HG02981 (cell line): ENCODE measurements at regions not wholly inside any gene's neighbourhood (a gene's known extent, or its start where the extent isn't known, plus 50 kb on each side); places are given as distances from the start of the nearest gene placed in this dataset.
"Not testable (repeated sequence)": the region's sequence is repeated elsewhere in the genome, so short reads cannot be mapped to it uniquely, and the experiment has no call there.

Experiments
- ATAC-seq: cut with Tn5 transposase; IDR thresholded peaks from one replicate; pipeline ENCODE4 v1.9.1; 2021; ENCODE audit warnings: mild to moderate bottlenecking, moderate library complexity; ENCODE audit not compliant: unreplicated experiment

DNA sequence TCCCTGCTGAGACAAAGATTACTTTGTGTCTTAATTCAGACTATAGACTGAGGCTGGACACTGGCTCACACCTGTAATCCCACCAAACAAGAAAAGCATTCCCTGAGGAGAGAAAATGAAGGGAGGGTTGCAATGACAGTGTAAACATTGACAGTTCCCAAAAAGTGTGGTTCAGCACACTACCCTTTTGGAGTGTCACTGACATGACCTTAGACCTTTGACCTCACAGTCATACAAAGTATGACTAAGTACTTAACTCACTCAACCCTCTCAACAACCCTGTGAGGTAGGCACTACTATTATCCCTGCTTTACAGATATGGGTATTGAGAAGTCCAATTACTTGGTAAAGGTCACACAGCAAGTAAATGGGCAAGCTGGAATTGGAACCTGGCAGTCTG lies 341.7 kb downstream of the LRRC3B start:
- no peak for ATAC-seq

DNA sequence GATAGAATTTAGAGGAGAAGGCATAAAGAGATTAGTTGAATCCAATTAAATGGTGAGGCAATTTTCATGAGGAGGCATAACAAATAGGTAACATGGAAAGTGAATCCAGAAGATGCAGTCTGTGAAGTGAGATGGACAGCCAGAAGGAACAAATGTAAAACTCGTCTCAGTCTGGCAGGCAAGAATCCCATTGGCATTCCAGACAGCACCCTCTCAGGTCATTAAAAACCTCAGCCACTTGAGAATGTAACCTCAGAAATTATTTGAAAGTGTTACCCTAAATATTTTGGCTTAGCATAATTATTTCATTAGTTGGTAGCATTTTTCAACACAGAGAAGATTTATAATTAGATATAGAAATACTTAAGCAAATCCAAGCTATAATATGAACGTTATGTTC lies 342.3 kb downstream of the LRRC3B start:
- no peak for ATAC-seq

DNA sequence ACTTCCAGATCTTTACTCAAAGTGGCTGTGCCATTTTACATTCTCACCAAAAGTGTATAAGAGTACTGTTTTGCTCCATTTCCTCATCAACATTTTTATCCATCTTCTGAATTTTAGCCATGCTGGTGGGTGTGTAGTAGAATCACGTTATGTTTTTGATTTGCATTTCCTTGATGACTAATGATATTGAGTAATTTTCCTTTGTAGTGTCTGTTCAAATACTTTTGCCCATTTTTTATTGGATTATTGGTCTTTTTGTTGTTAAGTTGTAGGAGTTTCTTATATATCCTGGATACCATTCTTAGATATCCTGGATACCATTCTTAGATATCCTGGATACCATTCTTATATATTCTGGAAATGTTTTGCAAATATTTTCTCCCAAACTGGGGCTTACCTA lies 344.9 kb downstream of the LRRC3B start:
- no peak for ATAC-seq

DNA sequence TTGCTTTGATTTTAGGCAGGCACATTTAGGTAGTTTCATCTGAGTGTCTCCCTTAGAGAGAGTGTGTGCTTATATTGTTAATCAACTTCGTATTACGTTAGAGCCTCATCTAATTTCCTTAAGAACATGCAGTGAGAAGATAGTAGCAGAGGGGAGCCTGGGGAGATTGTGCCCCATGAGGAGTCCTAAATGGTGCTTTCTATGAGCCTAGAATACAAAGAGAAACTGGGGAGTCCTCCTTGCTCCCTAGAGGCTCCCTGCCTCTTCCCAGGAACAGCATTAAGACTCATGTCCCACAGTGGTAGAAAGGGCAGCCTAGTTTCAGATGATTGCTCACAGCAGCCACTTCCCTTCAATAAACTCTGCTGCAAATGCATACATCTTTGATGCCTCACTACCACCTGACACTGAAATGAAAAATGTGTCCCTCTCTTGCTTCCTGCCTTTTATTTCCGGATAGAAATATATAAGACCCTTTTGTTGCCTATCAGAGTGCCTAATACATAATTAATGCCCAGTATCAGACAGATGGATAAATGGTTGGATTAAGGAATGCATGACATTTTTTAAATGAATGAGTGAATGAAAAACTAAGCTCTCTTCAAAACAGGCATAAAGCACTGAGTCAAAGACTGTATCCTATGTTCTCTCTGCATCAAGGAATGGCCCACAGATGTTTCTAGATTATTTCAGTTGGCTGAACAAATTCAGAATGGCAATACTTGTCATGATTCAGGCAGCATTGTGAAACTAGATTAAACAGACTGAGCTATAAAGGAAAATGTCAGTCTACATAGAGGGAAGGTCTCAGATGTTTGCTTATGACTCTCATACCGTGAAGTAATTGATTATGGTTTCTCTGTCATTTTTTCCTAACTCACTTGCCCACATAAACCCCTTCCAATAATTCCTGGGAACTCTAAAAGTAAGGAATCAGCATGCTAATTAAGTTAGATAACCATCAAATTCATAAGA lies 362.1 kb downstream of the LRRC3B start:
- no peak for ATAC-seq

DNA sequence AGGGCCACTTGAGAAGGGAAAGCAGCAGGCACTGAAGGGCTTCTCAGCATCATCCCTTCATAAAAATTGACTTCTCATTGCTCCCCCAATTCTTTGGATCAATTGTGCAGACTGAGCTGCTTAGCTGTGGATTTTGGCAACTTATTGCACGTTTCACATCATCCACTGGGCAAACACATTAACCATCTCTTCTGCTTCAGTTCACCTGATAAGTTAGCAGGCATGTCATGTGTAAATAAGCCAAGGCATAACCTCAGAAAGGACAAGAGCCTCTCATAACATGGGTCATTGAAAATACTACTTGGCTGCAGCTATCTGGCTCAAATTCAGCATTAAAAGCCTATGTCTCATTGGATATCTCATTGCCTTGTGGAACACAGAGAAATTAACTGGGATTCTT lies 366.5 kb downstream of the LRRC3B start:
- ATAC-seq = no peak

DNA sequence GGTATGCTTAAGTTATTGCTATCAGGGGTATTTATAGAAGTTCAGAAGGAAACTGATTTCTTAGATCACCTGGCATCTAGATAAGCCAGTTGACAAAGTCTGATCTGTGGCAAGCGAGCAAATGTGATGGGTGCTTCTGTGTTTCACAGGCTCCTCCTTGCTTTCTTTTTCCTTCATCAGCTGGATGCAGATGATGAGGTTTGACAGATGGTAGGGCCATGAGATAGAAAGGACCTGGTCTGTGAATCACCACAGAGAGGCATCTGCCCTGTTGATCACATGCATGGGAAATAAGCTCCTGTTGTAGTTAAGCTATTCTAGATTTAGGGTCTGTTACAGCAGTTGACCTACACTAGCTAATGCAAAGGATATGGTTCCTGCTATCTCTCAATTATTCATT lies 372.0 kb downstream of the NEK10 start:
- ATAC-seq = no peak

DNA sequence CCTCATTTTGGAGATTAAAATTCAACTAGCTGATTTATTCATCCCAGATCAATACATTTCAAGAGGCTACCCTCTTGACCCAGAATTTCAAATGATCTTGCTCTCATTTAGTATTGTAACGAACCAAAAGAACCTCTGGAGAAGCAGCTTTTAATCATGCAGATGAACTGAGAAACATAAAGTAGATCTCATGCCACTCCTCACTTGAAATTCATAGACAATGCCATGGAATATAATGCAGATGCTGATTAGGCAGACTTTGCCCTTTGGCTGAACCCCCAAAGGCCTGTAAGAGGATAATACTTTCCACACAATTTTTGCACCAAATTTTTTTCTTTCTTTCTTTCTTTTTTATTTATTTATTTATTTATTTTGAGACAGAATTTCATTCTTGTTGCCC lies 358.3 kb downstream of the NEK10 start:
- ATAC-seq = no peak

DNA sequence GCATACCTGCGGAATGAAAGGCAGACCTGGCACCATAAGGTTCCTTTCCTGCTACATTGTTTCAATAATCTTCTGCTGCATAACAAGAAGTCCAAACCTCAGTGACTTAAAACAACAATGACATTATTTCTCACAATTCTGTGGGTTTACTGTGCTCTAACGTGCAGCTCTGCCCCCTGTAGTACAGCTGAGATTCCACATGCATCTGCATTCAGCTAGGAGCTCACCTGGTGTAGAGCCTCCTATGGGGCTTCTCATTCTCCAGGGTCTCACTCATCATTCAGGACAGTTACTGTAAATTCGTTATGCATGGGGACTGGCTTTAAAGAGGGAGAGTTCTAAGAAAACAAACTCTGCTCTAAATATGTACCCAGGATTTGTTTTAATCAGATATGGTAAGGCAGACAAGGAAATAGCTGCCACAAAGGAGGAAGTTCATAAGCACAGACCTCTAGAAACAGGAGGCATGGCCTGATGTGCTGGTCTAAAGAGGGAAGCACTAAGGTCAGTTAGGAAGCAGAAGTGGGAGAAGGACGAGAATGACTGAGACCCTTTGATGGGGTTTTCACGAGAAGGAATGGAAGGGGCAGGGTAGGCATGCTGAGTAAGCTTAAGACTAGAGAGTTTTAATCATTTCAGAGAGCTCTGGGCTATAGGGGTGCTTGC lies 347.0 kb downstream of the NEK10 start:
- no peak for ATAC-seq

DNA sequence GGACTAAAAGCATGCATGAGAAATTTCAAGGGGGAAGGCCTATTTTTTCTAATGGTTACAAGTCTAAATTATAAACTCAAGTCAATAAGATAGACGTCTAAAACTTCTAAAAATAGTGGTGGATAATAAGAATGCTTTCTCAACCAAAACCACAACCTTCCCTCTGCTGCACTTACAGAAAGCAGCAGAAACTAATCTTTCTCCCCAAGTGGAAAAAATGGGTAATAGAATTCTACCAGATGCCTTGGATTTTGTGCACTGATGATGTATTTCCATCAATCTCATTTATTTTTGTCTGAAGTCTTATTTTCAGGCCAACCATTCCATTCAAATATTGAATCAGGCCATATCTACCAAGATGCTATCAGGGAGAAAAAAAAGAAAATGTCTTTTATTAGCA lies 344.7 kb downstream of the NEK10 start:
- no peak for ATAC-seq

DNA sequence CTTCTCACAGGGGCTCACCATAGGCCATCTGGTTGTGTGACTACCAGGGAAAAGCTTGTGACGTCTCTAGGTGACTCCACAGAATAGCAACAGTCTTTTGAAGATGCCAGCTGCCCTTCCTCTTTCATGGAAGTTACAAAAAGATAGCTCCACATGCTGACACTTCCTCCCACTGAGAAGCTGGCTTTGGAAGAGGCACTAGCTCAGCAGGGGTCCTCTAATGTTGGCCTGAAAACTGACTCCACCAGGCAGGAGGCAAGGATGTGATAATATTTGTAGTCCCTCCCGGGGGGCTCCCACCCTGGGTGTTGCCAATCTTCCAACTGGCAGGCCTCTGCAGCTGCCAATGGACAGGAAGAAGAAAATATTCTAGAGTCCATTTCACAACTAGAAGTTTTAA lies 343.5 kb downstream of the NEK10 start:
- no peak for ATAC-seq

DNA sequence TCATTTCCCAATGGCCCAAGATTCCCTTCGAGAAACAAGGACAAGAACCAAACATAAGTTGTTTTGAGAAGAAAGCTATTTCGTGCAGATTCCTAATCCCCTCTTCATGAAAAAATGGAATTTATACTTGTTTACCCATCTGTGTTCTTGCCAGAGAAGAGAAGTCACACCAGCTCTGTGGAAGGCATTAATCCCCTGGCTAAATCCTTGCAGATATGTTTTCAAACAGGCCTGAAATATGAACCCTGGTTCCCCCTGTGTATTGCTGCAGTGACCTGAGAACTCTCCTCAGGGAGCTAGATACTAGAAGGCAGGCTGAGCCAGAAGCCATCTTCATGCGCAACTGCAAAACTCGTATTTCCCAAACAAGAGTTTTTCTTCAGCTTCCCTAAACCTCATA lies 337.7 kb downstream of the NEK10 start:
- ATAC-seq = no peak

DNA sequence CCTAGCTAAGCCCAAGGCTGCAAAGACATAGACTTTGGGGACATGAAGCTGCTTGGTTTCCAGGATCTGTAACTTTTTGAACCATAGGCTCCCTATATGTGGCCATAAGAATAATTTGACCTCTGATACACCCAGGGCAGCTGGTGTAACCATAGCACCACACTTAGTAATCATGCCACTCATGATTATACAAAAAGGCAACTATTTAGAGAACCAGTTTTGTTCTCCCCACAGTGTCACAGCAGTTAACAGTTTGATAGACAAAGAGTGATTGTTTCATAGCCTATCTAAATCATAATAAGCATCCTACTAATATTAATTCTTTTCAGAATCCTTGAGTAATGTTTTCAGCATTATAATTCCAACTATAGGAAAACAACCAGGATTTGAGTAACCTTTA lies 334.9 kb downstream of the NEK10 start:
- ATAC-seq = no peak

DNA sequence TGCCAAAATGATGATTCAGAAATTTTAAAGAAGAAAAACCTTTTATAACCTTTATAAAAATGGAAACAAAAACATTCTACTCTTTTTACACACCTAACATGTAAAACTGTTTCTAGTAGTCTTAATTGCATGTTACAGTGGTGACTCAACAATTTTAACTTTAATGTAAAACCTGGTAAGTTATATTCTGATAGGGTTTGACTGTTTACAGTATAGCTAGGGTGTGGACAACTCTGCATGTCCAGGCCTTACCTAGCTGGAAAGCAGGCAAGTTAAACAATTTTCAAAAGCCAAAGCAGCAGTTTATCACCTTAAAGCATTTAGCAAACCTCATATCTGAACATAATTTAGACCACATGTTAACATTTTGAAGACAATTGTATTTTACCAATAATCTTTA lies 328.5 kb downstream of the NEK10 start:
- ATAC-seq = no peak

DNA sequence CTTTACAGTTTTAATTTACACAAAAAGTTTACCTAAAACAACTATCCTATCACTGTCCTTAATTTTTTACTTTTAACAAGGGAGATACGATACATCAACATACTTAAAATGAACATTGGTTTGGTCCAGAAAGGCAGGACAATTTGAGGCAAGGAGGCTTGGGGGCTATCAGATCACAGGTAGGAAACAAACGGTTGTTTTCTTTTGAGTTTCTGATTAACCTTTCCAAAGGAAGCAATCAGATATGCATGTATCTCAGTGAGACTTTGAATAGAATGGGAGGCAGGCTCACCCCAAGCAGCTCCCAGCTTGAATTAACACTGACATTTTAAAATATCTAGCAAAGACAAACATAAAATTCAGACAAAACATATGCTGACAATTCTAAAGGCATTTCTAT lies 326.6 kb downstream of the NEK10 start:
- not testable (repeated sequence) for ATAC-seq

DNA sequence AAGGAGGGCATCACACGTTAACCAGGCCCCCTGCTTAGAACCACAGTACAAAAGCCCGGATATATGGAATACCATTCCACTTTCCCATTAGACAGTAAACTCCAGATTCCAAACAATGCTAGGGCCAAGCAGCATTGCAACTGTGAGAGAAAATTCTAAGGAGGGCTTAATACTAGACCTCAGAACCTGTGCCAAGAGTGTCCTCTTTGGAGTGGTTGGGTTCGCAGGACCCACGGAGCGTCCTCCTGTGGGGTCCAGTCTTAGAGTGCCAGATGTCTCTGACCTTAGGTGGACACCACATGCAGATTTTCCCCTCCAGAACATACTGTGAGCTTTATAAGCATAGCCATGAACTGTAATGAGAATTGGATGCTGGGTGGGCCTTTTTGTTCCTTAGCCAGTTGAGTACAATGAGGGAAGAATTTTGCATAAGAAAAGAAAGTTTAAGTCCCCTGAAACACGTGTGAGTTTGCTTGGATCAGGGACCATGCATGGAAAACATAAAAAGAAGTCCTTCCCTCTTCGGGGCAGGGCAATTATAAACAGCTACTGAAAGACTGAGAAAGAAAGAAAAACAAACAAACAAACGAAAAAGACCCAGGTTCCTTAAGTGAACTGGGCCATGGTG lies 325.7 kb downstream of the NEK10 start:
- no peak for ATAC-seq

DNA sequence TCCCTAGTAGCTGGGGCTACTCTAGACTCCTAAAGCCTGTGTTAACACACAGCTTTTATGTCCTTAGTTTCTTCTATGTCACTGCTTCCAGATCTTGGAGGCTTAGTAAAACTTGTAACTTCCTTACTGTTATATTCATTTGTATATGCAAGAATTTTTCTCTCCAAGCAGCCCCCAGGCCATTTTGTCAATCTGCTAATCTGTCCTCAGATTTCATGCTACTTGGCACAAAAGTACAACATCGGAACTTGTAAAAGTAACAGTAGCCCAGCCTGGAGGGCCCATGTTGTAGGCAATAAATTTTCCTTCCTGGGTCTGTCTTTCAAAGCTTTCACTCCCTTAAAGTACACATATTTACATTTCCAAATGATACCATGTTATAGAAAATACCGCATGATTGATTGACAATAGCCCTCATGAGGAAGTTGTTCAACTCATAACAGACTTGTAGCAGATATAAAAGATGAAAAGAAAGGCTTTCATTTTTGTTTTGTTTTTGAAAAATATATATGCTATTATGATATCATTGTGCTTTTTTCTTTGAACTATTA lies 324.2 kb downstream of the NEK10 start:
- ATAC-seq = no peak

DNA sequence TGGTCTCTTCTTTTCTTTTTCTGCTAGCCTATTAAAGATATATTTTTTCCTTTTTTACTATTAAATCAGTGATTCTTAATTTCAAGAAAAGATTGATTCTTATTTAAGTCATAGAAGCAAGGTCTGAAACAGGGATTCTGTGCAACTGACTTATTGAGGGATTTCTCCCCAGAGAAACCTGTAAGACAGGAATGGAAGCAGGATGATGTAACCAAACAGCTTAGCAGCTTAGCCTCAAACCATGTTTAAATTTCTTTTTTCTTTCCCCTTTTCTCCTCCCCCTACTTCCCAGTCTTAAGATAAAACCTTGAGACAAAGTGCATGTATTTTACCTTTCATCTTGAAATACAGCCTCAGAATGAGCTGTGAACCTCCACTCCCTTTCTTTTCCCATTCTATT lies 322.8 kb downstream of the NEK10 start:
- ATAC-seq = no peak

DNA sequence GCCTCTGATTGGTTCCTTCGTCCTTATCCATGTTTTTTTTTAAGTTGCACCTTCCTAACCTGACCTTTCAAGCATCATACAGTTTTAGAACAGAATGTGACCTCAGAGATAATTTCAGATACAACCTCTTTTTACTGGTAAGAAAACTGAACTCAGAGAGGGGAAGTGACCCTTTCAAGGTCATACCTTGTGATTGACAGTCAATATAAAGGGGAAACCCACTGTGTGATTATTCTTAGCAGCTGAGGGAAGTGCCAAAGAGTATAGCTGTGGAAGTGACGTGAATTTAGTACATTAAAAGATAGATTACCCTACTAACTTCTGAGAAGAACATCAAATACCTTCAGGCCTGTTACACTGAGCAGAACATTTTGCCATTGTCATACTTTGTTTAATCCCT lies 319.4 kb downstream of the NEK10 start:
- no peak for ATAC-seq

DNA sequence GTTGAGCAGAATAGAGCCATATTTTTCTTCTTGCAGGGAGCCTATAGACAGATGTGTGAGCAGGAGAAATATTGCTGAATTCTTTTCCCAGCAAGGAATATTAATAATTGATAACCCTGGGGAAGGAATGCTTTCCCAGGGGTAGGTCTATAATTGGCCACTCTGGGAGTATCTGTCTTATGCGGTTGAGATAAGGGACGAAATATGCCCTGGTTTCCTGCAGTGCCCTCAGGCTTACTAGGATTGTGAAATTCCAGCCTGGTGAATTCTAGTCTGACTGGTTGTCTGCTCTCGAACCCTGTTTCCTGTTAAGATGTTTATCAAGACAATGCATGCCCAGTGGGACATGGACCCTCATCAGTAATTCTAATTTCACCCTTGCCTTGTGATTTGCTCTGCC lies 317.7 kb downstream of the NEK10 start:
- not testable (repeated sequence) for ATAC-seq

DNA sequence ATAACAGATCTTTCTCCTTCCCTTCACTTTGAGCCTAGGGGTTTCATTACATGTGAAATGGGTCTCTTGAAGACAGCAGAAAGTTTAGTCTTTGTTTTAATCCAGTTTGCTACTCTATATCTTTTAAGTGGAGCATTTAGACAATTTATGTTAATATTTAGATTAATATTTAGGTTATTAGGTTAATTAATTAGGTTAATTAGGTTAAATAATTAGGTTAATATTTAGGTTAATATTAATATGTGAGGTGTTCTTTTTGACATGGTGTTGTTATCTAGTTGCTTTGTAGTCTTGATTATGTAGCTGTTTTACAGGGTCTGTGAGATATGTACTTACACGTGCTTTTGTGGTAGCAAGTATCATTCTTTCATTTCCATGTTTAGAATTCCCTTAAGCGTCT lies 312.9 kb downstream of the NEK10 start:
- no peak for ATAC-seq

DNA sequence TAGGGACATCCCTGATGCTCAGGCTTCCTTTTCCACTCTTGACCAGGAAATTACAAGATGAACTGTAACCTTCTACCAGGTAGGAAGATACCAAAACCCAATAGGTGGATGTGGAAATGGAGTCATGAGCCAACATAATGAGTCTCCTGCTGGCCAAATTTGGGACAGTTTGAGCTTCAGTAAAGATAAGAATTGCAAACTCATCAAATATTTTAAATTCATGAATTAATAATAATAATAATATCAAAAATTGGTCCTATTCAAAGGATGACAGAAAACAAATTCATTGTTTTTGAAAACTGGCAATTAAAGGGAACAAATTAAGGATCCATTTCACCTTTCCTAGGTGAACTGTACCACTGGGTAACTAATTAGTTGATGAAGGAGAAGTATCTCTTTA lies 309.7 kb downstream of the NEK10 start:
- no peak for ATAC-seq
